Fibroblast of mammary gland (primary cell): ENCODE measurements at regions not wholly inside any gene's neighbourhood (a gene's known extent, or its start where the extent isn't known, plus 50 kb on each side); places are given as distances from the start of the nearest gene placed in this dataset.

Experiments
- DNase-seq: peaks from one replicate; pipeline ENCODE4 v3.0.0-alpha.2; 2010; ENCODE audit warnings: low read depth
- H3K4me3 ChIP-seq: 2 replicates; pipeline ENCODE4 v1.5.1; 2011; ENCODE audit warnings: low read depth, mild to moderate bottlenecking, low read length, moderate library complexity; ENCODE audit not compliant: control insufficient read depth
- CTCF ChIP-seq: conservative IDR thresholded peaks from 2 replicates; pipeline ENCODE4 v1.5.1; 2011; ENCODE audit warnings: low read depth, low read length, inconsistent platforms; ENCODE audit not compliant: control insufficient read depth, insufficient read depth

- TF ChIP-seq CTCF: no peak
- H3K4me3 ChIP-seq: no peak overlapping the region
- DNase-seq: no peak
Measured at GRCh38 chr10:128995676-128996075, 471.4 kb upstream of the MGMT start.

GRCh38 chr10:128996092-128996491 lies 470.9 kb upstream of the MGMT start:
- H3K4me3 ChIP-seq: no peak overlapping the region
- TF ChIP-seq CTCF: no peak
- no peak for DNase-seq

DNA sequence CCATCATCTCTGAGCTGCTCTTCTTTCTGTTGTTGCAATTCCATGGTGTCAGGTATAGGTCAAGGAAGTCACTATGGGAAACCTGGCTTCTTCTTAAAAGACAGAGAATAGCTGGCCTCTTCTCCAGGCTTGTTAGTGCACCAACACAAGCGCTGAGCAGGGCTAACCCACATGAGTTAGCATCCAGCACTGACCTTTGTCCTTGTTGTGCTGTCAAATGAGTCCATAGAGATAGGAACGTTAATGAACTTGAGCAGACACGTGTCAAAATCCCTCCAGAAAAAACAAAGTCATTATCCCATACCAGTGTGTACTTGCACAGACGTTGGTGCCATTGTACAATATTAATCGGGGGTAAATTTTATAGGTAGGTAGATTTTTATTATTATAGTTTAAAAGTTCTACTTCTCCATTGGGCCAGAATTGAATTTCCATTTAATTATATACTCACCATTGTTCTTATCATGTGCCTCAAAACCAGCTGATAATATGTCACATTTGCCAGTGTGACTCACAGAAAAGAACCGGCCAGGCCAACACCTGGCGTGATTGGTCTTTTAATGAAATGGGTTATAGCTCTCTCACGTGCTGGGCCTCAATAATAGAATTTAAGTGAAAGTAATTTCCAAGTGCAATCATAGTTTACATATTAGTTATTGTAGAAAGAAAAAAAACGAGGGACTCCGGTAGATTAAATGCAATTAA lies 468.8 kb upstream of the MGMT start:
- no peak for DNase-seq
- no peak overlapping the region for H3K4me3 ChIP-seq
- TF ChIP-seq CTCF: no peak

GRCh38 chr10:129004398-129004797 lies 462.6 kb upstream of the MGMT start:
- H3K4me3 ChIP-seq: no peak overlapping the region
- DNase-seq: no peak
- no peak for TF ChIP-seq CTCF

DNA sequence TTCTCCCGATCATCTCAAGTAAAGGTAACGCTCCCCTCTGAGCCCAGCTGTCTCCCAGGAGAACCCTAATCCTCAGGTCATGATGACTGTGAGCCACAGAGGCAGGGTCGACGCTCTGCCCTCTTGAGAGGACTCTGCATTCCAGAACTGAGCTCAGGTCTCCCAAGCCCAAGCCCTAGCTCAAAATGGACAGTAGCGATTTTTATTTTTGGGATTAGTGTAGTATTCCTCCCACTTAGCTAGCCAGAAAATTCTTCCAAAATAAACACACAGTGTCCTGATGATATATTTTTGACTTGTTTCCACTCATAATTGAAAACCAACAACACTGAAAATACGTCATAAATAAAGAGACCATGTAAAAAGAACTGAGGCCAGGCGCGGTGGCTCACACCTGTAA lies 462.0 kb upstream of the MGMT start:
- no peak for TF ChIP-seq CTCF
- no peak for DNase-seq
- no peak overlapping the region for H3K4me3 ChIP-seq

DNA sequence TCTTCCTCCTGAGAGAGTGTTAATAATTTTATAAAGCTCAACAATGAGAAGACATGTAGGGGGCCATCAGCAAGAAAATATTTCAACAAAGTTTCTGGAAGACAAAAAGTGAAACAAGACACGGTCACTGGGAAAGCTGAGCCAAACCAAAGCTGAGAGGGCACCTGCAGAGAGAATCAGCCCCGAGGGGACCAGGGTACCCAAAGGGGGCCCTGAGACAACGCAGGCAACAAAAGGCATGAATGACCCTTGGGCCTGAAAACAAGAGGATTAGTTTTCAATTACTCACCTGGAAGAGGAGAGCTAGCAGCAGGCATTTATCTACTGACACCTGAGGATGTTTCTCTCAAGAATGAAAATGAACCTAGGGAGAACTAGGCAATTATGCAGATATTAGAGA lies 461.2 kb upstream of the MGMT start:
- no peak overlapping the region for H3K4me3 ChIP-seq
- TF ChIP-seq CTCF: no peak
- DNase-seq: no peak

- no peak for DNase-seq
- no peak overlapping the region for H3K4me3 ChIP-seq
- no peak for TF ChIP-seq CTCF
Measured at GRCh38 chr10:129018511-129018910, 448.5 kb upstream of the MGMT start.
